GM12892 (cell line): ENCODE measurements at regions not wholly inside any gene's neighbourhood (a gene's known extent, or its start where the extent isn't known, plus 50 kb on each side); places are given as distances from the start of the nearest gene placed in this dataset.
"Not testable (repeated sequence)": the region's sequence is repeated elsewhere in the genome, so short reads cannot be mapped to it uniquely, and the experiment has no call there.

Experiments
- DNase-seq: peaks from one replicate; pipeline ENCODE4 v3.0.0; 2011; ENCODE audit not compliant: insufficient read length
- FAIRE-seq: peaks from 2 replicates; lab custom pipeline; 2011; peaks lifted over from hg19 to GRCh38; lab: Jason Lieb, UNC
- POLR2A ChIP-seq: IDR thresholded peaks from 2 replicates; pipeline ENCODE4 v1.6.1; 2011; ENCODE audit warnings: low read depth, low read length, control low read depth
- POLR2AphosphoS5 ChIP-seq: IDR thresholded peaks from 2 replicates; pipeline ENCODE4 v1.6.1; 2011; ENCODE audit warnings: low read depth, low read length, control low read depth
- TAF1 ChIP-seq: IDR thresholded peaks from 2 replicates; pipeline ENCODE4 v1.6.1; 2011; ENCODE audit warnings: low read depth, mild to moderate bottlenecking, control low read depth, low read length, borderline replicate concordance

DNA sequence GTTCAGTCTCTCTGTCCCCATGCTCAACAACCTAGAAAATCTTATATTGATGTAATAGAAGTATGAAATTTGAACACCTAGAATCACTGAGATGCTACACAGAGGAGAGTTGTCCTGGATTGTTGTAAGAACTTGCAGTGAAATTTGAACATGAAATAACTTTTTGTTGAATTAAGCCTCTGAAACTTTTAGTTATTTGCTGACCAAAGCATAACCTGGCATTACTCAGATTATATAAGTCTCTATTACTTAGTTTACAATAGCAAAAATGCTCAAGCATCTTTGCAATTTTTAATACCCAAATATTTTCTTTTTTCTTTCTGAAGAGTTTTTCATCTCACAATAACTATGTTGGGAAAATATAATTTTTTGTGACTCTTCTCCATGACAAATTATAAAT, 630.7 kb upstream of the ACO1 start:
- DNase-seq (no peak), FAIRE-seq (no peak)
- TF ChIP-seq POLR2A (no peak), TAF1 (no peak), POLR2AphosphoS5 (no peak)

DNA sequence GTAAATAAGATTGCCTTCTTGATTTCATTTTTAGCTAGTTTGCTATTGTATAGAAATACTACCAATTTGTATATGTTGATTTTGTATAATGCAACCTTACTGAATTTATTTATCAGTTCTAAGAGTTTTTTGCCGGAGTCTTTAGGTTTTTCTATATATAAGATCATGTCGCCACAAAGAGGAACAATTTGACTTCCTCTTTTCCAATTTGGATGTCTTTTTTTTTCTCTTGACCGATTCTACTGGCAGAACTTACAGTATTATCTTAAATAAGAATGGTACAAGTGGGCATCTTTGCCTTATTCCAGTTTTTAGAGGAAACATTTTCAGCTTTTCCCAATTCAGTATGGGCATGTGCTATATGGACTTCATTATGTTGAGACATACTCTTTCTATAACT, 624.7 kb upstream of the ACO1 start:
- TF ChIP-seq POLR2AphosphoS5 = no peak
- TF ChIP-seq POLR2A = no peak
- no peak for TF ChIP-seq TAF1
- DNase-seq (no peak), FAIRE-seq (no peak)

DNA sequence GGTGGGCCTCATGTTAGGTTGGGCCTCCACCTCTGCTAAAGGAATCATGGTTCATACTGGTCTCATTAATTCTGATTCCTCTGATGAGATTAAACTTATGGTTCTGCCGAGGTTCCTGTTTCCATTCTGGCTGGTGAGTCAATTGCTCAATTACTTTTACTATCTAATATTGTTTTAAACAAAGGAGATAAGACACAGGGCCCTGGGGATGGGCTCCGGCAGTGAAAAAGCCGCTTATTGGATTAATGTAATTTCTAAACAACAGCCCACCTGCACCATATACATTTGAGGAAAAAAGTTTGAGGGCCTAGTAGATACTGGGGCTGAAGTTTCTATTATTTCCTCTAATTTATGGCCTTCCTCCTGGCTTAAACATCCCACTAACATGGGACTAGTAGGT, 610.4 kb upstream of the ACO1 start:
- not testable (repeated sequence) for FAIRE-seq

DNA sequence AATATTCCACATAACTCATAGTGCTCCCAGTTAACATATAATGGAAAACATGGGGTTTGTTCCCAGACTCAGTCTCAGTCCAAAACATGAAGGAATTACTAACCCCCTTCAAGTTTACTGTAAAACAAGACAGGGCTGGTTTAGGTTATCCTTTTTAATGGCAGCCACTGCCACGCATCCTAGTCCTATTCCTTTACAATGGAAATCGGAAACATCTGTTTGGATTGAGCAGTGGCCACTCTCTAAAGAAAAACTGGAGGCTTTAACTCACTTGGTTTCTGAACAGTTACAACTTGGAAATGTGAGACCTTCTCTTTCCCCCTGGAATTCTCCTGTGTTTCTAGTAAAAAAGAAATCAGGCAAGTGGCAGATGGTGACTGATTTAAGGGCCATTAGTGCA, 609.9 kb upstream of the ACO1 start:
- no peak for TF ChIP-seq TAF1
- no peak for TF ChIP-seq POLR2A
- no peak for TF ChIP-seq POLR2AphosphoS5
- no peak for FAIRE-seq
- no peak for DNase-seq

More for the DNA sequence above, 610.4 kb upstream of the ACO1 start:
- not testable (repeated sequence) for DNase-seq

DNA sequence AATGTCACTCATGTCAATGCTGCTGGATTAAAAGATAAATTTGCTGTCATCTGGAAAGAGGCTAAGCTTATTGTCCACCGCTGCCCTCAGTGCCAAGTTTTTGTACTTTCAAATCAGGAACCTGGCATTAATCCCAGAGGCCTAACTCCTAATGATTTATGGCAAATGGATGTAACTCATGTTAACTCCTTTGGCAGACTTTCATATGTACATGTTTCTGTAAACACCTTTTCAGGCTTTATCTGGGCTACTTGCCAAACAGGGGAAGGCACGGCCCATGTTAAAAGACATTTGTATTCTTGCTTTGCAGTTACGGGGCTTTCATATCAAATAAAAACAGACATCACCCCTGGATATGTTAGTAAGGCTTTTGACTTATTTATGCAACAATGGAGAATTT, 608.0 kb upstream of the ACO1 start:
- DNase-seq (no peak), FAIRE-seq (no peak)
- TF ChIP-seq POLR2AphosphoS5 = no peak
- TF ChIP-seq POLR2A = no peak
- no peak for TF ChIP-seq TAF1

DNA sequence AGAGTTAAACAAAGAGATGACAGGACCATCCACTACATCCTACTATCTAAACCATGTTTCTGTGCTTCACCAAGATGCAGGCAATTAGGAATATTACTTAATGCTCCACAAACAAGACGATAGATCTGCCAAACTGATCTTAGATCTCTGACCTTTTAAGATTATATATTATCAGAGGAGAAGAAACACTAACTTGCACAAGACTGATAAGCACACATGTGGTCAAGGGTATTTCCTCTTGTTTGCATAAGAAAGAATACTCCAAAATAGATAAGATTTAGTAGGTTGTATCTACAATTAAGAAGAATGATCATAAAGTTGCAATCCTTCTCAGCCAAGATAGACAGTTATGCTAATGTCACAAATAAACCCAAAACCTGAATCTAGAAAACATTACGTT, 601.0 kb upstream of the ACO1 start:
- TF ChIP-seq POLR2A = no peak
- no peak for TF ChIP-seq POLR2AphosphoS5
- TF ChIP-seq TAF1 = no peak
- no peak for DNase-seq
- no peak for FAIRE-seq

DNA sequence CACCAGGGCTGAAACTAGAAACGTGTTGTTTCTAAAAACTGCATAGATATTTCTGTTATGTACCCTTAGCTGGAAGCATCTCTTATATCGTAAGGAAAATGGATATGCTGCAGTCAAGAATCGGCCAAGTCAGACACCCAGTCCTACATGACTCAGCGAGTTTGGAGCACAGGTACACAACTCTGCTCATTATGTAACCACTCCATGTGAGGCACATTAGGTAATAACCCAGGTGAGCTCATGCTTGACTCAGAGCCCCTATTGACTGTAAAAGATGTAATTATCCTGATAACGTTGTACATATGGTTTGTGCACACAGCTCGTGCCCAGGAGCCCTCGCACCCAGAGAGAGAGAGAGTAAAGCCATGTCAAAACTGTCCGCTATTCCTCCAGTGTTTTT, 593.7 kb upstream of the ACO1 start:
- no peak for DNase-seq
- FAIRE-seq = no peak
- TF ChIP-seq POLR2A = no peak

DNA sequence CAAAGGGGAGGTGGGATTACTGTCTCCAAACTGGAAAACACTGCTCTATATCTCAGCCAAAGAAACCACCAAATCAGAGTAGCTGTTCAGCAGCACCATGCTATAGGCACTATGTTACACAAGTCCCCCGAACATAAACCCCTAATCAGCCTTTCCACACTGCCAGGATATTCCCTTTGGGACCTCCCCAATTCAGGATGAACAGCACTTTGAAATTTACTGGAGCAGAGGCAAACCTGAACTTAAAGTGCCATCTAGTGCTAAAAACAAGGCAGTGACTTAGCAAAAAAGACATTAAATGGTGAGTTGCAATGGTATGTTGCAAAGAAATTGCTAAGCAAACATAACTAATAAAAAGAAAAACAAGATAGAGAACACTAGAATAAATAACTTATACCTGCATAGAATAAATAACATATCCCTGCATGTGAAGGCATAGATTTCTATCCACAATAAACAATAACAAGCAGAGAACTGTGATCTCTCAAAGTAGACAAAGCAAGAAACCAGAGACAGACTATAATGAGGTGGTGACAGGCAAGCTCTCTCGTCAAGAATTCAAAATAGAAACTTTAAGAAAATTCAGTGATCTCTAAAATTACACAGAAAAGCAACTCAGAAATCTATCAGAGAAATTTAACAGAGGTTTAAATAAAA, 584.4 kb upstream of the ACO1 start:
- DNase-seq = no peak
- no peak for FAIRE-seq
- TF ChIP-seq POLR2A = no peak
- TF ChIP-seq TAF1 = no peak
- TF ChIP-seq POLR2AphosphoS5 = no peak

DNA sequence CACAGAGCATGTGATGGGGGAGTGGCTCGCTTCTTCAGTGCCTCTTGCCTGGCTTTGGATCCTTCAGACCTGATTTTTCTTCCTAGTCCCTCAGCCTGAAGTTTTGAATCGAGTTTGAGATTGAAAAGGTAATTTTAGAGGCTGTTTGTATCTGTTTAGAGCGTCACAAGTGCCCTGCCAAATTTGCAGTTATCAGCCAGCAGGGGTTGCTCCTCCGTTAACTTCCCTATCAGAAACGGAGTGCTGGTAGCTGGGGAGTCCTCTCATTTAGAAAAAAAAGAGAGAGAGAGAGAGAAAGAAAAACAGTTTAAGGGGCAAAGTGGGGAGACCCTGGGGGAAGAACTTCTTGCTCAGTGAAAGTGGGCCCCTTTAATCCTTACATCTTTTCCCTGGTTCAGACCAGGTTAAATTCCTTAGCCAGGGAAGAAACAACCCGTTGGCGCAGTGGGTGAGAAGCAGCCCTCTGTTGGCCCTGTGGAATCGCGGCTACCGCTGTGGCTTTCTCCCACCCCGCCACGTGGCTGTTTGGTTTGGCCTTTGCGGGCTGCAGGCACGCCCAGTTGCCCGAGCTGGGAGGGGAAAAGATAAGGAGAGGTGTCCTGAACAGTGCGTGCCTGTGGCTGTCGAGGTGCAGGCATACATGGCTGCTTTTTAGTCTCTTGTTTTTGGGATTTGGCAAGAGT, 576.7 kb upstream of the ACO1 start:
- FAIRE-seq = no peak
- no peak for TF ChIP-seq POLR2AphosphoS5
- DNase-seq = no peak

DNA sequence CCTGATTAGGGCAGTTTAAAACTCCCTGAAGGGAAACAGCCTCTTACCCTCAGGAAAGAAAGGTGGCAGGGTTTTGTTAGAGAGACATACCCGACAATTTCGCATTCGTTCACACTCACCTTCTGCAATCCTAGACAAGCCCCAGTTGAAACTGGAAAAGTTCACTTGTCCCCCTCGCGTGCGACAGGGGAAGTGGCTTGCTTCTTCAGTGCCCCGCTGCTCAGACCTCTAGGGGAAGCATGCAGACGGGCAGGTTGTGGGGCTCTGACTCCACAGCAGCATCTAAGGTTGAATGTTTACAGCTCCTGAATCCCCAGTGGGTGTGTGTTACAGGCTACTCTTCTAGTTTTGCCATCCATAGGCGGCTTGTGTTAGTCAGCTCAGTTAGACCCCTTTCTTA, 575.7 kb upstream of the ACO1 start:
- FAIRE-seq = no peak
- TF ChIP-seq POLR2AphosphoS5 (no peak), POLR2A (no peak), TAF1 (no peak)
- DNase-seq = no peak

DNA sequence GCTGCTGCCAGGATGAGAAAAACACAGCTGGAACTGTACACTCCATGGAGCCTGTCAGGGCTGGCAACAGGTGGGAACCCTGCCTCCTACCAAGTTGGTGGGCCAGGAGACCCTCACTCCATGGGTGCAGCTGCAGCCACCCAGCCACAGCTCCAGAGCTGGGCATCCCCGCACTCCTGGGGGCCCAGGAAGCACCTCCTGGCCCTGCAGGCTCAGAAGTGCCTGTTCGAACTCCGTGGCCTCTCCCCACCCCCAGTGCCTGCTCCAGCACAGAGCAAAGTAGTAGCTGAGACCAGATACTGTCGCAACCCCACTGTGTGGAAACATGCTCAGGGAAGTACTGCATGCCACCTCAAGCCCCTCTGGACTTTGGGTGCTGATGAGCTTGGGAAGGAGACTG, 564.0 kb upstream of the ACO1 start:
- no peak for DNase-seq
- no peak for FAIRE-seq
- TF ChIP-seq POLR2A (no peak), POLR2AphosphoS5 (no peak), TAF1 (no peak)

DNA sequence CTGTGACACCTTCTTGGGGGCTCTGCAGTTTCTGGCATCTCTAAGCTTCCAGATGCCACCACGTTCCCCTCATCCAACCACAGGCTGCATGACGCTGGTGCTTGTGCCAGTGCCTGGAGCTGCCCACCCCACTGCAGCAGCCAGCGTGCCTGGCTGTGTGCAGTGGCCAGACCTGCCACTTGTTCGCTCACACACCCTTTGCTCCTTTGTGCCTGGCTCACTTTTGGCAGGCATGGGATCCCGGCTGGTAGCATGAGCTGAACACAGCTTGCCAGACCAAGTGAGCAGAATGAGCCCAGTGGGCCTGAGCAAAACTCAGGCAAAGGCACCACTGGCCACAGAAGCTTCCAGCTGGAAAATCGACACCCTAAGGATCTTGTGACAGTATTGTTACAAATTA, 562.9 kb upstream of the ACO1 start:
- no peak for TF ChIP-seq POLR2AphosphoS5
- no peak for FAIRE-seq
- DNase-seq = no peak

DNA sequence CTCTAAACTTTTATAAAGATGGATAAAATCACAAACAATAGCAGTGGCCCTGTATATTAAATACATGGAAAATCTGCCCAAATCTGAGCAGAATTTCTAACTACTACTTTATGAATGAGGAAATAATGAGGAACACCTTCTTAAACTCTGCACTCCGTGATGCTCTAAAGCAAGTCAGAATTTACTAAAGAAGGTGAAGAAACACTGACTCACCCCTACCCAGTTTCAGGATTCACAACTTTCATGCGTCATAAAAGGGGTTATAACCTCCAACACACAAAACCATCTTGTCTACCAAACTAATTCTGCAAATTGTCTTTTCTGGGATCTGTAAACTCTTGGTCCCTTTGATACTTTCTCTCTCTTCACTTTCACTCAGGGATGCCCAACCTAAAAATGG, 561.1 kb upstream of the ACO1 start:
- FAIRE-seq (no peak), DNase-seq (no peak)
- TF ChIP-seq POLR2A (no peak), TAF1 (no peak), POLR2AphosphoS5 (no peak)
